CD4-positive, alpha-beta T cell (primary cell): ENCODE measurements at regions not wholly inside any gene's neighbourhood (a gene's known extent, or its start where the extent isn't known, plus 50 kb on each side); places are given as distances from the start of the nearest gene placed in this dataset.

Experiments used
- ATAC-seq: fragments of 200-7000 bp; cut with Tn5 transposase; one replicate; pipeline ENCODE4 v1.10.0; 2022; ENCODE audit warnings: mild to moderate bottlenecking; ENCODE audit not compliant: poor library complexity
- CTCF ChIA-PET: fragments of 350-600 bp; sonication (Branson Sonifier 250); formaldehyde crosslinking; loops from one replicate; lab custom pipeline; 2021; ENCODE audit warnings: antibody characterized with exemption, inconsistent platforms; lab: Charles Lee
- POLR2A ChIA-PET: fragments of 350-600 bp; sonication (Branson Sonifier 250); formaldehyde crosslinking; loops from one replicate; lab custom pipeline; 2021; ENCODE audit warnings: antibody characterized with exemption, inconsistent platforms; lab: Charles Lee
- DNase-seq, 14 experiments: peaks; one replicate each; pipeline ENCODE4 v3.0.0-alpha.2; 2013 to 2020; ENCODE audit warnings: mixed read lengths in 2 of 14
- H3K27ac ChIP-seq, 2 donors: one replicate each; pipeline versions ENCODE4 v1.5.1 to v1.7.0; 2013; ENCODE audit warnings: low read length in 2 of 2, low read depth in 1 of 2, mild to moderate bottlenecking in 1 of 2
- H3K27me3 ChIP-seq, 2 experiments: 1 replicate in 1 of 2; 2 replicates in 1 of 2; pipeline versions ENCODE4 v1.6.1 to v1.7.0; 2013; ENCODE audit warnings: low read length in 2 of 2, control low read depth in 1 of 2, mild to moderate bottlenecking in 1 of 2, moderate library complexity in 1 of 2; ENCODE audit not compliant: insufficient read depth in 2 of 2, control insufficient read depth in 1 of 2
- H3K36me3 ChIP-seq: one replicate; pipeline ENCODE4 v1.6.1; 2013; ENCODE audit warnings: low read length, control low read depth; ENCODE audit not compliant: insufficient read depth
- H3K4me1 ChIP-seq: one replicate; pipeline ENCODE4 v1.6.1; 2013; ENCODE audit warnings: low read length, control low read depth; ENCODE audit not compliant: insufficient read depth
- H3K4me3 ChIP-seq: one replicate; pipeline ENCODE4 v1.5.1; 2013; ENCODE audit warnings: mild to moderate bottlenecking, low read length, moderate library complexity
- H3K9me3 ChIP-seq, 2 experiments: 1 replicate in 1 of 2; 2 replicates in 1 of 2; pipeline versions ENCODE4 v1.6.1 to v1.7.0; 2013; ENCODE audit warnings: low read length in 2 of 2, mild to moderate bottlenecking in 2 of 2, control low read depth in 1 of 2, moderate library complexity in 1 of 2; ENCODE audit not compliant: control insufficient read depth in 1 of 2, insufficient read depth in 1 of 2
- H3K27ac Mint-ChIP-seq: one replicate; pipeline ENCODE4 v1.8.0; 2020; ENCODE audit warnings: mixed read lengths
- H3K27me3 Mint-ChIP-seq: one replicate; pipeline ENCODE4 v1.8.0; 2021; ENCODE audit warnings: mixed read lengths
- H3K36me3 Mint-ChIP-seq: one replicate; pipeline ENCODE4 v1.8.0; 2021; ENCODE audit warnings: low read depth, mixed read lengths
- H3K4me1 Mint-ChIP-seq: one replicate; pipeline ENCODE4 v1.8.0; 2021; ENCODE audit warnings: low read depth, mixed read lengths
- H3K4me3 Mint-ChIP-seq: one replicate; pipeline ENCODE4 v1.8.0; 2020; ENCODE audit warnings: mild to moderate bottlenecking, mixed read lengths
- H3K9me3 Mint-ChIP-seq: one replicate; pipeline ENCODE4 v1.8.0; 2020; ENCODE audit warnings: mixed read lengths
- intact Hi-C, 2 experiments: fragments of 100-400 bp; cut with DNase I in 1 of 2; cut with micrococcal nuclease in 1 of 2; formaldehyde crosslinking; loops; one replicate each; pipeline versions ENCODE4 v1.15.1 to v1.9.0; 2023 to 2025; cut with DNase I, micrococcal nuclease
- TF ChIP-seq, protein P1 (sequence below): fragments of 200-600 bp; IDR thresholded peaks from one replicate; pipeline ENCODE4 v1.8.0; 2022; ENCODE audit warnings: antibody characterized with exemption, mild to moderate bottlenecking

DNA sequence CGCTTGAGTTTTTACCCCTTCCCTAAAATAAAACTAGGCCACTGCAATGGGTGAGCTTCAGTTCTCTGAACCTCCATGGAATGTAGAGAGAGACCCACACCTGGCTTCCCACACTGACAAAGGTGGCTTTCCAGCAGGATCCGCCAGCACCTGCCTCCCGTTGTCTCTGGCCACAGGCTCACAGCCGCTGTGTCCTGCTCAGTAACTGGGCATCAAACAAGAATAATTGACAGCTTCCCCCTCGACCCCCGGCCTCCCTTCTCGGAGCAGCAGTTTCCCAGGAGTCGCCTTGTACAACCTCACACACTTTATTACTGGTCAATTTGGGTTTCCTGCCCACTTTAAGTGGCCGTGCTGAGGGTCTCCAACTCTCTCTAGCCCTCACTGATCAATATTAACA is 586.1 kb upstream of the PSMD7 start:
- H3K36me3 ChIP-seq = no peaks in the 10 kb centered on the region
- Mint-ChIP-seq H3K27ac (no peak overlapping the region), H3K36me3 (no peaks in the 10 kb centered on the region), H3K4me3 (no peak overlapping the region), H3K27me3 (no peaks in the 10 kb centered on the region), H3K9me3 (no peaks in the 10 kb centered on the region), H3K4me1 (no peaks in the 10 kb centered on the region)
- no peak for DNase-seq
- no peak overlapping the region for H3K27ac ChIP-seq
- peaks cover 0 to 4% of the 10 kb centered on the region in 2 experiments for H3K9me3 ChIP-seq
- no peak overlapping the region for H3K4me3 ChIP-seq
- ChIA-PET CTCF (no interaction called here), POLR2A (no interaction called here)
- no peaks in the 10 kb centered on the region for H3K4me1 ChIP-seq
- TF ChIP-seq, protein P1, sequence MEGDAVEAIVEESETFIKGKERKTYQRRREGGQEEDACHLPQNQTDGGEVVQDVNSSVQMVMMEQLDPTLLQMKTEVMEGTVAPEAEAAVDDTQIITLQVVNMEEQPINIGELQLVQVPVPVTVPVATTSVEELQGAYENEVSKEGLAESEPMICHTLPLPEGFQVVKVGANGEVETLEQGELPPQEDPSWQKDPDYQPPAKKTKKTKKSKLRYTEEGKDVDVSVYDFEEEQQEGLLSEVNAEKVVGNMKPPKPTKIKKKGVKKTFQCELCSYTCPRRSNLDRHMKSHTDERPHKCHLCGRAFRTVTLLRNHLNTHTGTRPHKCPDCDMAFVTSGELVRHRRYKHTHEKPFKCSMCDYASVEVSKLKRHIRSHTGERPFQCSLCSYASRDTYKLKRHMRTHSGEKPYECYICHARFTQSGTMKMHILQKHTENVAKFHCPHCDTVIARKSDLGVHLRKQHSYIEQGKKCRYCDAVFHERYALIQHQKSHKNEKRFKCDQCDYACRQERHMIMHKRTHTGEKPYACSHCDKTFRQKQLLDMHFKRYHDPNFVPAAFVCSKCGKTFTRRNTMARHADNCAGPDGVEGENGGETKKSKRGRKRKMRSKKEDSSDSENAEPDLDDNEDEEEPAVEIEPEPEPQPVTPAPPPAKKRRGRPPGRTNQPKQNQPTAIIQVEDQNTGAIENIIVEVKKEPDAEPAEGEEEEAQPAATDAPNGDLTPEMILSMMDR = no peak
- no peaks in the 10 kb centered on the region for H3K27me3 ChIP-seq
- intact Hi-C loops = no loop called here
- ATAC-seq = no peak

DNA sequence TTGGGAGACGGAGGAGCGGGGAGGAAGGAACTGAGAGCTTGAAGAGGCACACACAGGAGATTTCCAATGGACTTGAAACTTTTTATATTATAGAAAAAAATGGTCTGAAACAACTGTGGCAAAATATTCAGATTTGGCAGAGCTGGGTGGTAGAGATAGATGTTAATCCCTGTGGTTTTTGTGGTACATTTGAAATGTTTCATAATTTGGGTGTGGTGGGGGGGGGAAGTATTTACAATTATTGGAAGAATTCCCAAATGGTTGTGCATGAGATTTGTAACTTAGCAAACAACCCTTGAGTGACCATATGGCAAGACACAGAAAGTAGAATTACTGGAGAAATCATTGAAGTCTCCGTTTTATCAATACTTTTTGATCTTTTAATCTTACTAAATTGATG is 588.8 kb upstream of the PSMD7 start:
- POLR2A ChIA-PET = no interaction called here
- H3K4me3 ChIP-seq = no peak overlapping the region
- H3K36me3 ChIP-seq = no peaks in the 10 kb centered on the region
- Mint-ChIP-seq H3K27me3 (no peaks in the 10 kb centered on the region), H3K36me3 (no peaks in the 10 kb centered on the region), H3K9me3 (no peaks in the 10 kb centered on the region), H3K4me1 (no peaks in the 10 kb centered on the region), H3K27ac (no peak overlapping the region), H3K4me3 (no peak overlapping the region)
- ATAC-seq (no peak), DNase-seq (no peak)
- no peaks in the 10 kb centered on the region for H3K4me1 ChIP-seq
- intact Hi-C loops = no loop called here
- H3K27me3 ChIP-seq = no peaks in the 10 kb centered on the region
- TF ChIP-seq, protein P1 = no peak
- H3K27ac ChIP-seq = no peak overlapping the region
- CTCF ChIA-PET = no interaction called here
- peaks cover 0 to 4% of the 10 kb centered on the region in 2 experiments for H3K9me3 ChIP-seq

DNA sequence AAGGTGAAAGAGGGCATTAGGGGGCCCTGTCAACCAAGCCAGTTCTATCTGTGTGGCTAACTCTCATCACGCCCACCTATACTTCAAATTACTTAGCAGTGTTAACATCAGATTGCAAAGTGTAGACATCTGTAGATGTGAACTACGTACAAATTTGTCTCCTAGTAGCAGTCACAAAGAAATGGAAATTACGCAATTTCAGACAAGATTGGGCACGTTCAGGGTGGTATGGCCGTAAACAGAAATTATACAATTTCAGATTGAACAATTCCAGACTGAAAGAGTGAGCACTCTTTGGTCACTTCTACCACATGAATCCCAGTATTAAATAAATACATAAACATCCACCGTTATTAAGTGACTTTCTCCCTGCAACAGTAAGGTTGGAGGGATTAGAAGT is 592.7 kb upstream of the PSMD7 start:
- ATAC-seq (no peak), DNase-seq (no peak)
- Histone ChIP-seq H3K27me3 (no peaks in the 10 kb centered on the region), H3K9me3 (no peaks in the 10 kb centered on the region), H3K27ac (no peak overlapping the region), H3K36me3 (no peaks in the 10 kb centered on the region), H3K4me1 (no peaks in the 10 kb centered on the region), H3K4me3 (no peak overlapping the region)
- intact Hi-C loops = no loop called here
- Mint-ChIP-seq H3K4me1 (no peaks in the 10 kb centered on the region), H3K27ac (no peak overlapping the region), H3K36me3 (no peaks in the 10 kb centered on the region), H3K27me3 (no peaks in the 10 kb centered on the region), H3K9me3 (no peaks in the 10 kb centered on the region), H3K4me3 (no peak overlapping the region)
- TF ChIP-seq, protein P1 = no peak
- ChIA-PET CTCF (no interaction called here), POLR2A (no interaction called here)
